Activated CD8-positive, alpha-beta memory T cell treated with anti-CD3 and anti-CD28 coated beads, Interleukin-2, amount 10 ng/mL, durations not matched to agents 7 days and 5 days (primary cell): ENCODE measurements at regions not wholly inside any gene's neighbourhood (a gene's known extent, or its start where the extent isn't known, plus 50 kb on each side); places are given as distances from the start of the nearest gene placed in this dataset.

Experiments
- ATAC-seq: fragments of 150-1000 bp; cut with Tn5 transposase; one replicate; pipeline ENCODE4 v1.10.0; 2021; ENCODE audit warnings: moderate library complexity
- CTCF ChIA-PET: fragments of 350-600 bp; sonication (Branson Sonifier 250); formaldehyde crosslinking; loops from one replicate; lab custom pipeline; 2021; ENCODE audit warnings: antibody characterized with exemption; lab: Charles Lee
- DNase-seq: peaks from one replicate; pipeline ENCODE4 v3.0.0-alpha.2; 2020
- H3K27ac Mint-ChIP-seq: one replicate; pipeline ENCODE4 v1.8.0; 2021; ENCODE audit warnings: mild to moderate bottlenecking, mixed read lengths
- H3K27me3 Mint-ChIP-seq: one replicate; pipeline ENCODE4 v1.8.0; 2021; ENCODE audit warnings: mixed read lengths
- H3K36me3 Mint-ChIP-seq: one replicate; pipeline ENCODE4 v1.8.0; 2021; ENCODE audit warnings: mild to moderate bottlenecking, mixed read lengths
- H3K4me1 Mint-ChIP-seq: one replicate; pipeline ENCODE4 v1.8.0; 2021; ENCODE audit warnings: mixed read lengths
- H3K4me3 Mint-ChIP-seq: one replicate; pipeline ENCODE4 v1.8.0; 2021; ENCODE audit warnings: mild to moderate bottlenecking, moderate library complexity, mixed read lengths
- H3K9me3 Mint-ChIP-seq: one replicate; pipeline ENCODE4 v1.8.0; 2022; ENCODE audit warnings: low read depth, mixed read lengths

DNA sequence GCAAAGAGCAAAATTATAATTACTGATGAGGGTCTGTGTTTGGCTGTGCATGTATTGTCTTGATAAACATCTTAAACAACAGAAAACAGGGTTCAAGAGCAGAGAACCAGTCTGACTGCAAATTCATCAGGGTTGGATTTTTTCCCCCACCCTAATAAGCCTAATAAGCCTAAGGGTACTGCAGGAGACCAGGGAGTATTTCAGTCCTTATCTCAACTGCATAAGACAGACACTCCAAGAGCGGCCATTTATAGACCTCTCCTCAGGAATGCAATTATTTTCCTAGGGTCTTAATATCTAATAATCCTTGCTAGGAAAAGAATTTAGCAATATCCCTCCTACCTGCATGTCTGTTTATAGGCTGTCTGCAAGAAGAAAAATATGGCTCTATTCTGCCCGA, 2011.5 kb upstream of the PCDH20 start:
- no peaks in the 10 kb centered on the region for H3K4me1 Mint-ChIP-seq
- no peak overlapping the region for H3K4me3 Mint-ChIP-seq
- H3K36me3 Mint-ChIP-seq, result no peaks in the 10 kb centered on the region
- DNase-seq (no peak), ATAC-seq (no peak)
- no peak overlapping the region for H3K27ac Mint-ChIP-seq
- no peaks in the 10 kb centered on the region for H3K27me3 Mint-ChIP-seq
- no peaks in the 10 kb centered on the region for H3K9me3 Mint-ChIP-seq
- CTCF ChIA-PET, result no interaction called here

DNA sequence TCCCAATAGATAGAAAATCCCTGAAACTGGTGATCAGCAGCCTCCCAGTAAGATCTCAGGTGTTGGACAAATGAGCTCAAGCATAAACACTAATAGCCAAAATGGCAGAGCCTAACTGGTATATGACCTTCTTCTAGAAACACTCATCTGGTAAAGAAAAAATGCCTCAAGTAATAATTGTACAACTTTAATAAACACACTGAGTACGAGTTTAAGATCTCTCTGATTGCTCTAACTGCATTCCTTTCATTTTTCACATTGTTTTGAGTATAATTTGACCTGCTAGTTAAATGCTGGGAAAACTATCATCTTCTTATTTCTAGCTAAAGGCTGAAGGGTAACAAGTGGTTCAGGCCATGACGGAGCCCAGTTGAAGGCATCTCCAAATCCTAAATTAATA, 2009.5 kb upstream of the PCDH20 start:
- ATAC-seq (no peak), DNase-seq (no peak)
- H3K4me3 Mint-ChIP-seq, result no peak overlapping the region
- H3K9me3 Mint-ChIP-seq, result peaks cover 2% of the 10 kb centered on the region
- H3K27me3 Mint-ChIP-seq, result no peaks in the 10 kb centered on the region
- H3K4me1 Mint-ChIP-seq, result no peaks in the 10 kb centered on the region
- CTCF ChIA-PET, result no interaction called here
- H3K36me3 Mint-ChIP-seq, result no peaks in the 10 kb centered on the region
- no peak overlapping the region for H3K27ac Mint-ChIP-seq

DNA sequence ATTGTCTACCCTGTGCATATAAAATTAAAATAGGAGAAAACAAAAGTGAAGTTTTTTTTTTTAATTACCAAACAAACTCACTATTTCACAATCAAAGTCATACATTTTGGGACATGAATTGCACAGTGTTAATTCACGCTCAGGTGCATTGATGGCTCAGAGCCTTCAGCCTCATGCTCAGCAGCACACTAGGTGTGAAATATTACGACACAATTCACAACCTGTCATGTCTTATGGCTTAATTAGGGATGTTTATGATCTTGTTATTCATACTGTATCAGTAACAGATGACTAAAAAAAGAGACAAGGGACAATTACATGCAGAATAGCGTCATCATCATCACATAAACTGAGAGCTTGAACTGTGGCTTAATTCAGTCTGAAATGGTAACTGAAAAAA, 2005.5 kb upstream of the PCDH20 start:
- Mint-ChIP-seq H3K4me3 (no peak overlapping the region), H3K9me3 (peaks cover 4% of the 10 kb centered on the region), H3K27me3 (no peaks in the 10 kb centered on the region), H3K4me1 (no peaks in the 10 kb centered on the region), H3K36me3 (no peaks in the 10 kb centered on the region), H3K27ac (no peak overlapping the region)
- no peak for ATAC-seq
- DNase-seq, result no peak
- CTCF ChIA-PET, result no interaction called here

DNA sequence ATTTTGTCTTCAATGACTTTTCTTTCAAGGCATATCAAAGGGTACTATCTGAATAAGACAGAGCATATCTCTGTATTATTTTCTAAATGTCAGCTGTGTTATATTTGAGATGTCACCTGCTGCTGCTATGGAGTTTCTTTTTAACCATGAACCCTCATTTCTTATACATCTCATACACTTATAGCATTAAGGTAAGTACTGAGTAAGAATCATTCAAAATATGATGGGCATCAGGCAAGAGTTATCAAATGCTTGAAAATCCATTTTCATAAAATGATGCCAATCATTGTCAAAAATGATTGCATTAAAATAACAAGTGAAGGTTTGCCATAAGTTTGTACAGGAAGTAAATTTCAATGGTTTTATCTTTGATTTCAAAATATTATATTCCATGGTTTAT, 2005.0 kb upstream of the PCDH20 start:
- Mint-ChIP-seq H3K9me3 (peaks cover 4% of the 10 kb centered on the region), H3K27me3 (no peaks in the 10 kb centered on the region)
- no peak for ATAC-seq

DNA sequence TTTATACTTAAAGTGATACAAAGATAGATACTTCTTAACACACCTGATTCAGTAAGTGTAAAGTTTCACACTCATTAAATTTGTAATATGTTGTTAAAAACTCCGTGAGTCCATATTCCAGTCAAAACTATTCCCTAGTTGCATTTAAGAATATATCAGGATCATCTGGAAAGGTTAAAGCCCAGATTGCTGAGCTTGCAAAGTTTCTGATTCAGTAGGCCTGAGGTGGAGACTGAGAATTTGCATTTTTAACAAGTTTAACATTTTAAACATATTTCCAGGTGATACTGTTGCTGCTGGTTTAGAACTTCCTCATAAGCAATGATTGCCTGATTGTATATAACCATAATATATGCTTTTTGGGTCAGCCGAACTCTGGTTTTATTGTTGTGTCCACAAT, 1998.6 kb upstream of the PCDH20 start:
- CTCF ChIA-PET, result no interaction called here
- Mint-ChIP-seq H3K36me3 (no peaks in the 10 kb centered on the region), H3K27ac (no peak overlapping the region), H3K4me1 (no peaks in the 10 kb centered on the region), H3K27me3 (no peaks in the 10 kb centered on the region), H3K4me3 (no peak overlapping the region), H3K9me3 (peaks cover 4% of the 10 kb centered on the region)
- DNase-seq, result no peak
- ATAC-seq, result no peak

More for the DNA sequence above, 2005.0 kb upstream of the PCDH20 start:
- no peaks in the 10 kb centered on the region for H3K4me1 Mint-ChIP-seq
- no peak overlapping the region for H3K27ac Mint-ChIP-seq
- DNase-seq, result no peak
- CTCF ChIA-PET, result no interaction called here
- no peak overlapping the region for H3K4me3 Mint-ChIP-seq
- no peaks in the 10 kb centered on the region for H3K36me3 Mint-ChIP-seq

DNA sequence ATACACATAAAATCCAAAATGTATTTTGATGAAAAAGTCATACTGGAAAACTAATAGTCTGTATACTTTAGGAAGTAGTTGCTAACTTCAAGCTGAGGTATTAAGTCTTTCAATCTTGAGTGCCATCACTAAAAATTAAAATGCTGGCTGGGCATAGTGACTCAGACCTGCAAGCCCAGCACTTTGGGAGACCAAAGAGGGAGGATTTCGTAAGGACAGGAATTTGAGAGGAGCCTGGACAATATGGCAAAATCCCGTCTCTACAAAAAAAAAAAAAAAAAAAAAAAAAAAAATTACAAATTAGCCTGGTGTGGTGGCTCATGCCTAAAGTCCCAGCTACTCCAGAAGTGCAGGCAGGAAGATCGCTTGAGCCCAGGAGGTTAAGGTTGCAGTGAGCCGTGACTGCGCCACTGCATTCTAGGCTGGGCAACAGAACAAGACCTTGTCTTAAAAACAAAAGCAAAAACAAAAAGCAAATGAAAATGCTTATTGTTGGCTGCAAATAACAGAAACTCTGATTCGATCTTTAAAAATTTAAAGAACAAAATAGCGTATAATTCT, 1994.2 kb upstream of the PCDH20 start:
- DNase-seq (no peak), ATAC-seq (no peak)
- Mint-ChIP-seq H3K27ac (no peak overlapping the region), H3K4me1 (no peaks in the 10 kb centered on the region), H3K36me3 (no peaks in the 10 kb centered on the region), H3K9me3 (peaks cover 8% of the 10 kb centered on the region), H3K4me3 (no peak overlapping the region), H3K27me3 (no peaks in the 10 kb centered on the region)
- CTCF ChIA-PET, result no interaction called here

DNA sequence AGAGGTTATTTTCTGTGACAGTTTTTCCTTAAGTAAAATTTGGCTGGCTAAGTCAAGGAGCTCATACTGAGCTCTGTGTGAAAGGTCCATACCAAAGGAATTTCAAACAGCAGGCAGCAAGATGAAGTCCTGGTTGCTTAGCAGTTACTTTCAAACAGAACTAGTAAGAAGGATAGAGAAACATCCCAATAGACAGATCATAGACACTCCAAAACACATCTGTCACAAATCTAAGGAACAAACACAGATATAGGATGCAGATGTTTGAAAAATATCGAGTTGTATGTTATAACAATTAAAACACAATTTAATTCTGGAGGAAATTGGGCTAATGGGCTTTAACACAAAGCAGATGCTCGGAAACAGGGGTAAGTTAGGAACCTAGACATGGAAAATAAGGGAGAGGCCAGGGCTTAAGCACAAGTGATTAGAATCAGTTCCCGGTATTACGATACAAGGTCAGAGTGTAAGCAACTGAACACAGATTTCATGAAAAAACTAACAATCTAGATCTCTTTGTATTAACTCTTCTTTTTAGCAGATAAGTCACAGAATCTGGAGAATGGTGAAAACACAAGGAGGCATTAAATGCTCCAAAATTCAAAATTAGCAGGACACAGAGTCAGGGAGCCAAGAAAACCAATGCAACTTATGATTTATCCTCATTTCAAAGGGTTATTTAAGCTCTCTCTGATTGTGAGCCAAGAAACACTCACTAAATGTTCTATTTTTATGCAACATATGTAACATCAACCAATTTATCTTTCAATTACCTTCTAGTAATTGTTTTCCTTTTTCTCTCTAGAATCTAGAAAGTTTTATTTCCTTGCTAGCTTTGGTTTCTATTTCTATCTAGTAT, 1992.9 kb upstream of the PCDH20 start:
- H3K27ac Mint-ChIP-seq, result no peak overlapping the region
- DNase-seq, result no peak
- no peak for ATAC-seq
- CTCF ChIA-PET, result no interaction called here
- H3K27me3 Mint-ChIP-seq, result no peaks in the 10 kb centered on the region
- no peaks in the 10 kb centered on the region for H3K4me1 Mint-ChIP-seq
- H3K4me3 Mint-ChIP-seq, result no peak overlapping the region
- no peaks in the 10 kb centered on the region for H3K36me3 Mint-ChIP-seq
- peaks cover 7% of the 10 kb centered on the region for H3K9me3 Mint-ChIP-seq

DNA sequence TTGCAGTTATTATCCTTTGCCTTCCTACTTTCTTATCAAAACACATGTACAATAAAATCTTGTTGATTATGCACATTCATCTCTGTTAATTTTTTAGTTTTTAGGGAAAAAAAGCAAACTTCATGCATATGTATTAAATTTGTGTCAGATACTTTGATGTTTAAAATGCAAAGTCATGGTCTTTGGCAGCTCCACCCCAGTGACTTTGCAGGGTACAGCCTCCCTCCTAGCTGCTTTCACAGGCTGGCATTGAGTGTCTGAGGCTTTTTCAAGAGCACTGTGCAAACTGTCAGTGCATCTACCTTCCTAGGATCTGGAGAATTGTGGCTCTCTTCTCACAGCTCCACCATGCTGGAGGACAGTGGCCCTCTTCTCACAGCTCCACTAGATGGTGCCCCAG, 1988.1 kb upstream of the PCDH20 start:
- CTCF ChIA-PET, result no interaction called here
- Mint-ChIP-seq H3K27ac (no peak overlapping the region), H3K4me3 (no peak overlapping the region), H3K4me1 (no peaks in the 10 kb centered on the region), H3K9me3 (peaks cover 7% of the 10 kb centered on the region), H3K27me3 (no peaks in the 10 kb centered on the region), H3K36me3 (no peaks in the 10 kb centered on the region)
- DNase-seq, result no peak
- no peak for ATAC-seq

DNA sequence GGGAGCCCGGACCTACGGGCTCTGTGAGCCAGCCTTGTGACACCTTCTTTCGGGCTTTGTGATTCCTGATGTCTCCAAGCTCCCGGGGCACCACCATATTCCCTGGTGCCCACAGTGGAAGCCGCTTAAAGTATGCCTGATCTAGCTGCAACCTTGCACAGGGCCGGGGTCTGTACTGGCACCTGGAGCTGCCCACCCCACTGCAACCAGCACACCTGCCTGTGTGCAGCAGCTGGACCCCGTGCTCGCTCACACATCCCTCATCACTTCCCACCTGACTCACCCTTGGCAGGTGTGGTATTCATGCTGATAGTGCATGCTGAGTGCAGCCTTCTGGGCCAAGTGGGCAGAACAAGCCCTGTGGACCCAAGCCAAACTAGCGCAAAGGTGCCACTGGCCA, 1981.1 kb upstream of the PCDH20 start:
- CTCF ChIA-PET, result no interaction called here
- no peaks in the 10 kb centered on the region for H3K4me1 Mint-ChIP-seq
- no peak overlapping the region for H3K27ac Mint-ChIP-seq
- ATAC-seq, result no peak
- H3K36me3 Mint-ChIP-seq, result no peaks in the 10 kb centered on the region
- H3K4me3 Mint-ChIP-seq, result no peak overlapping the region
- H3K9me3 Mint-ChIP-seq, result no peaks in the 10 kb centered on the region
- no peak for DNase-seq
- H3K27me3 Mint-ChIP-seq, result no peaks in the 10 kb centered on the region

DNA sequence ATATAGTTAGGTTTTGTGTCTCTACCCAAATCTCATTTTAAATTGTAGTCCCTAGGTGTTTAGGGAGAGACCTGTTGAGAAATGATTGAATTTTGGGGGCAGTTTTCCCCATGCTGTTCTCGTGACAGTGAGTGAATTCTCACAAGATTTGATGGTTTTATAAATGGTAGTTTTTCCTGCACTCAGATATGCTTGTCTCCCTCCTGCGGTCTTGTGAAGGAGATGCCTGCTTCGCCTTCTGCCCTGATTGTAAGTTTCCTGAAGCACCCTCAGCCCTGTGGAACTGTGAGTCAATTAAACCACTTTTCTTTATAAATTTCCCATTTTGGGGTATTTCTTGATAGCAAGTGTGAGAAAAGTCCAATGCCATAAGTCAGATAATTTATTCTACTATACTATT, 1977.5 kb upstream of the PCDH20 start:
- CTCF ChIA-PET, result no interaction called here

DNA sequence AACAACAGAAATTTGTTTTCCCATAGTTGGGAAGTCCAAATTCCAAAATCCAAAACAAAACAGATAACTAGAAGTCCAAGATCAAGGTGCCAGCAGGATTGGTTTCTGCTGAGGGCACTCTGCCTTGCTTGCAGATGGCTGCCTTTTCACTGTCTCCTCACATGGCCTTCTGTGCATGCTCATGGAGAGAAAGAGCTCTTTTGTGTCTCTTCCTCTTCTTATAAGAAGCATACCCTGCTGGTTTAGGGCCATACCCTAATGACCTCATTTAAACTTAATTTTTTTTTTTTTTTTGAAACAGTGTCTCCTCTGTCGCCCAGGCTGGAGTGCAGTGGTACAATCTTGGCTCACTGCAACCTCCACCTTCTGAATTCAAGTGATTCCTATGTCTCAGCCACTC, 1974.1 kb upstream of the PCDH20 start:
- no peaks in the 10 kb centered on the region for H3K27me3 Mint-ChIP-seq

More for the DNA sequence above, 1977.5 kb upstream of the PCDH20 start:
- H3K36me3 Mint-ChIP-seq, result peaks cover 2% of the 10 kb centered on the region
- DNase-seq (no peak), ATAC-seq (no peak)
- no peak overlapping the region for H3K4me3 Mint-ChIP-seq
- no peaks in the 10 kb centered on the region for H3K4me1 Mint-ChIP-seq
- no peaks in the 10 kb centered on the region for H3K27me3 Mint-ChIP-seq
- H3K9me3 Mint-ChIP-seq, result peaks cover 4% of the 10 kb centered on the region
- no peak overlapping the region for H3K27ac Mint-ChIP-seq

DNA sequence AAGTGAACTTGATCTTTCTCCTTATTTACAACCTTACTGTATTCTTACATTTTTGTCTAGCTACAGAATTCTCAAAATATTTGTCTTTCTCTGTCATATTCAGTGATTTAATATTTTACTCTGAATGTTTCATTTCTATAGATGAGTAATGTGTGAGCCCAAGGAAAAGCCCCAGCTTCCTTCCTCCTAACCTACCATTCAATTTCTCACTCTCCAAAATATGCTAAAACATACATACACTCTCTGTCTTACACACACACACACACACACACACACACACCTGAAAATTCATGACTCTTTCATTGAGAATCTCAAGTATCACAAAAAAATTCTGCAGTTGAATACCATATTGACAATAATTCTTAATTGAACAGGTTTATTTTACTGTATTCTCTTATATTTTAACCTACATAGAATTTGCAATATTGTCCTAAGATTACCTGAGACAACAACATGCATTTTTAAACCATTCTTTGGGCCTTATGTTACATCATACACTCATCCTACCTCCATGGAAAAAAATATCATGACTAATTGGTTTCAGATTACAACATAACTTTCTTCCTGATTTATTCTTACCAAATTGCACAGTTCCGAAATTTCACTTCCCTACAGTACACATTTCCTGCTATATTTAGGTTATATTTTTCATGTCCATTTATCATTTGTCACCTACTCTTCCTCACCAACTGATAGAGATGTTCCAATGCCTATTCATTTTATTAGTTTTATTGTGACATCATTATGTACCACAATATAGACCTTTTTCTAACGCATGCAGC, 1965.6 kb upstream of the PCDH20 start:
- no peak for ATAC-seq
- no peaks in the 10 kb centered on the region for H3K27me3 Mint-ChIP-seq

More for the DNA sequence above, 1974.1 kb upstream of the PCDH20 start:
- CTCF ChIA-PET, result no interaction called here
- Mint-ChIP-seq H3K4me1 (no peaks in the 10 kb centered on the region), H3K36me3 (peaks cover 2% of the 10 kb centered on the region), H3K9me3 (peaks cover 4% of the 10 kb centered on the region), H3K27ac (no peak overlapping the region), H3K4me3 (no peak overlapping the region)
- ATAC-seq, result no peak
- no peak for DNase-seq

DNA sequence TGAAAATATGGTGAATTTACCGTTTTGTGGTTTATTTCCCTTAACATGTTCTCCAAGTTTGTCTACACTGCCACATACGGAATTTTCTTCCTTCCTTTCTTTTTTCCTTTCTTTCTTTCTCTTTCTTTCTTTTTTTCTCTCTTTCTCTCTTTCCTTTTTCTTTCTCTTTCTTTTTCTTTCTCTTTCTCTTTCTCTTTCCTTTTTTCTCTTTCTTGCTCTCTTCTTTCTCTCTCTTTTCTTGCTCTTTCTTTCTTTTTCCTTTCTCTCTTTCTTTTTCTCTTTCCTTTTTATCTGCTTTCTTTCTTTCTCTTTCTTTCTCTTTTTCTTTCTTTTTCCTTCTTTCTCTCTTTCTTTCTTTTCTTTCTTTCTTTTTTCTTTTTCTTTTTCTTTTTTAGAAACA, 1962.3 kb upstream of the PCDH20 start:
- Mint-ChIP-seq H3K27me3 (no peaks in the 10 kb centered on the region), H3K27ac (no peak overlapping the region), H3K4me1 (no peaks in the 10 kb centered on the region), H3K4me3 (no peak overlapping the region), H3K9me3 (peaks cover 15% of the 10 kb centered on the region), H3K36me3 (no peaks in the 10 kb centered on the region)
- no peak for ATAC-seq
- no peak for DNase-seq
- CTCF ChIA-PET, result no interaction called here

More for the DNA sequence above, 1965.6 kb upstream of the PCDH20 start:
- Mint-ChIP-seq H3K4me1 (no peaks in the 10 kb centered on the region), H3K9me3 (peaks cover 12% of the 10 kb centered on the region), H3K27ac (no peak overlapping the region), H3K4me3 (no peak overlapping the region), H3K36me3 (no peaks in the 10 kb centered on the region)
- DNase-seq, result no peak
- CTCF ChIA-PET, result no interaction called here

DNA sequence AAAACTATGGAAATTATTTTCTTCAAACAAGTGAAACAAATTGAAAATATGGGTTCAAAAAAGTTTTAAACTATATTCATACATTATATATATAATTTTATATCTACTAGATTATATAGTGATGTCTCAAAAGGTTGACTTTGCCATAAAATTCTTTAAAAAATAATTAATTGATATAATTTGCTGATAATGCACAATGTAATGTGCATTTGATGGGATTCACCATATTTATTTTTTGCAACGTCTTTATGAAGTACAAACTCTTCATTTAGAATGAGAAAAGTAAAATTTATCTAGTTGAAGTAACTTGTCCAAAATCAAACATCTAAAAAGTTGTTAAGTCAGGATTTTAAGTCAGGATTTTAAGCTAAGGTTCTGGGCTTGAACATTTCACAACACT, 1954.5 kb upstream of the PCDH20 start:
- CTCF ChIA-PET, result no interaction called here
- no peak overlapping the region for H3K4me3 Mint-ChIP-seq
- ATAC-seq (no peak), DNase-seq (no peak)
- no peaks in the 10 kb centered on the region for H3K4me1 Mint-ChIP-seq
- no peak overlapping the region for H3K27ac Mint-ChIP-seq
- no peaks in the 10 kb centered on the region for H3K27me3 Mint-ChIP-seq
- peaks cover 8% of the 10 kb centered on the region for H3K9me3 Mint-ChIP-seq
- no peaks in the 10 kb centered on the region for H3K36me3 Mint-ChIP-seq
